NCI-H2196 treated with DMSO at 0.1 percent for 48 hours (cell line): ENCODE measurements at regions not wholly inside any gene's neighbourhood (a gene's known extent, or its start where the extent isn't known, plus 50 kb on each side); places are given as distances from the start of the nearest gene placed in this dataset.

Source experiments
- DNase-seq: peaks from one replicate; lab custom pipeline; 2025; ENCODE audit not compliant: unreplicated experiment; lab: John Stamatoyannopoulos, UW

DNA sequence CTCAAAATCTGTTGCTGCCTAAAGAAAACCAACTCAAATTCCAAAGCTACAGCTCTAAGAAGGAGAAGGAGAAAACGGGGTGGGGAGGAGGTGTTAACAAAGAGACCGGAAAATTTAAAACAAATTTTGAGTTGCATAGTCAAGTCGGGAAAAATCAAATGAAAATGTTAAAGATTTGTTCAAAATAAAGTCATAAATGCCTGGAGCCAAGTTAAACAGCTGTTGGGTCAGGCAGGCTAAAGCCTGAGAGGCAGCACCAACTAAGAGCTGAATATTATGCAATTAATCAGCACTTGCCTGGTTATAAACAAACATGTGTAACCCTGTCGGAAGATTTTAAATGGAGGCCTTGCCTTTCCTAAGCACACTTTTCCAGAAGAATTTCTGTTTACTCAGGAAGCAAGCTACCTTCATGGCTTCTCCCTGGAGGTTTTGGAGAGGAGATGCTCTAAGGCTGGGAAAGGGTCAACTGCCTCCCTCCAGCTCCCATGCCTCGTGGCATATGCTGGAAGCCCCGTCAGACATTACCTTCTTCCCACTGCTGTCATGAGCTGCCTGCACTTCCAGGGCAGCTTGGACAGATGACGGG, 270.5 kb downstream of the DMRT2 start:
- no peak for DNase-seq

DNA sequence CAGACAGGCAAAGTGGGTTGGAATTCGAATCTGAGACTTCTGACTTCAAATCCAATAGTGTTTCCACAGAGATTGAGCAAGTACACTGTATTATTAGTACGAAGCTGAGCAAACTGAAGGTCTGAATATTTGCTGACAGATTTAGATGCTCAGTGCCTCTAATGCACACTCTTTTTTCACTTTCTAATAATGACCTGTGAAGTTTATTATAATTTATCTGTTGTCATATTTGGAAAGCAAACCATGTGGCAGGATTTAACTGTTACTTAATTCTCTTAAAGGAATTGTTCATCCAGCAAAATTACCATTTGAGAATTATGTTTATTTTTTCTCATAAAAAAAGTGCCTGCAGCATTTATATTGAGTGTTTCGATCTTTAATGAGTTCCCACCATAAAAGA, 277.3 kb downstream of the DMRT2 start:
- DNase-seq, result no peak

DNA sequence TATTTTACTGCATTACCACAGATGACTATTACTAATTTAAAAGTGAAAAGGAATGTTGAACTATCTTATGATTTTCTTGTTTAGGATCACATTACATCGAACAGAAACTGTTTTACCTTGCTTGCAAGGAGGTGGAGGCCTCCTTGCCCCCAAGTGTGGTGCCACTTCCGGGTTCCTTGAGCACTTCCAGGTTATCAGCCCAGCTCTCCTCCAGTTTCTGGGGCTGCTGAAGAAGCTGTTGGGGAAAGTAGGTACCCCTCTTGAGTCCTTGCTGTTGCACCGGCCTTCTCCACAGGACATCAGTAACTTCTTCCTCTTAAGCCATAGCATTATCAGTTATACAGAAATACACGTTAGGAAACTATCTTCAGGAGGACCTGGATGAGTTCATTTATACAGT, 278.2 kb downstream of the DMRT2 start:
- DNase-seq, result no peak

DNA sequence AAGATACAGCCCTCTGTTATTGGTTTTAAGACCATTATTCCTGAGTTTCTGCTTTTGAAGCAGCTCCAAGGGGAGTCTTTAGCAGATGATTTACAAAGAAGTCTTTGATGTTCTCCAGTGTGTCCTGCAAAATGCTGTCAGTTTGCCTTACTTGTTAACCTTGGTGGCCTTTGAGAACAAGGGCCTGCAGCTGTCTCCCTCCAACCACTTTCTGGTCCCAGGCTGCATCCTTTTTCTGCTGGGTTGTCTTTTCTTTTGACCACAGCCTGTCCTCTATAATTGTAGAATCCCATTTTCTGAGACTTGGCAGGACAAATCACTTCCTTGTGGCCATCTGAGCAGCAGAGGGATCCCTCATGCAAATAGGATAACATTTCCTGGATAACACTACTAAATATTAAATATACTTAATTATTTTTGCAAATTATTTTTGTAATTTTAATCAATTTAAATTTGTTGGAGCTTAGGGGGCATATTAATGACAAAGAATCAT, 281.4 kb downstream of the DMRT2 start:
- no peak for DNase-seq

- no peak for DNase-seq
These were observed 282.0 kb downstream of the DMRT2 start for GRCh38 chr9:1332156-1332555.

DNA sequence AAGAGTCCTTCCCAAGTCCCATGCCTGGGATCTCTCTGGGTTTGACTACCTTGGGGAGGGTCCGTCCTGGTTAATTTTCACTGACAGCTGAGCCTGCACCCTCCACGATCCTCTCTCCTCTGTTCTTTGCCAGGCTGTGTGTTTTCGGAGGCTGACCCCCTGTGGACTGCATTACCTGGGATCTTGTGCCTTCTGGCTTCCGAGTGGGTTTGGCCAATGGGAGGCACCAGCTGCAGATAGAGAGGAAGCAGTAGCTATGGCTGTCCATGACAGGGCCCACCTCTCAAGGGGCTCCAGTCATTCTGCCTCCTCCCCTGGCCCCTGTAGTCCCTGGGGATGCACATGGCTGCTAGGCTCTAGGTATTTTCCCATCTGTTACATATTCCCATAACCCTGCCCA, 285.0 kb downstream of the DMRT2 start:
- no peak for DNase-seq

DNA sequence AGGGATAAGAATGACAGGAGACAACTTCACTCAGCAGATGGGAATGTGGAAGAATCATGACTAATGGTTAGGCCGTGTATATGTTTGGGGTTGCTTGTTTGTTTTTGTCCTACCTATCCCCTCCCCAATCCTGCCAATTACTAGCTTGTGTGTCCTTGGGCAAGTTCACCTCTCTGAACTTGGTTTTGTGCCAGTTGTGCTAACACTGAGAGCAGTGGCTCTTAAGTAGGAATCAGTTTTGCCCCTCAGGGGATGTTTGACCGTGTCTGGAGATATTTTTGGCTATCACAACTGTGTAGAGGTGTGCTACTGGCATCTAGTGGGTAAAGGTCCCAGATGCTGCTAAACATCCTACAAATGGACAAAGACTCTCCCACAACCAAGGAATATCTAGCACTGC, 287.0 kb downstream of the DMRT2 start:
- no peak for DNase-seq

- no peak for DNase-seq
These were observed 290.2 kb downstream of the DMRT2 start for GRCh38 chr9:1340390-1340789.

DNA sequence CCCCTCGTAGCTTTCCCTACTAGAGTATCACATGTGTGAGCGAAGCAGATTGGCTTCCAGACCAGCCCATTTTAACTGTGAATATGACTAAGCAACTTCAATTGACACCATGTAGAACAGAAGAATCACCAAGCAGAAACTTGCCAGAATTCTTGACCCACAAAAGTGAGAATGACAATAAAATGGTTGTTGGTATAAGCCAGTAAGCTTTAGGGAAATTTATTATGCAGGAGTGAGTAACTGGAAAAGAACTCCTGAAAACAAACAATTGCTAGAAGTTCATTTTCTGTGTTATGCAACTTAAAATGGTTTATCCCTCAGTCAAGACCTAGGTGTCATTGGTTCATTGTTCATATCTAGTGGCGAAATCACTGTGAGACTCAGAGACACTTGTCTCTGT, 303.1 kb downstream of the DMRT2 start:
- no peak for DNase-seq

GRCh38 chr9:1354086-1354485, 303.9 kb downstream of the DMRT2 start:
- DNase-seq, result no peak

DNA sequence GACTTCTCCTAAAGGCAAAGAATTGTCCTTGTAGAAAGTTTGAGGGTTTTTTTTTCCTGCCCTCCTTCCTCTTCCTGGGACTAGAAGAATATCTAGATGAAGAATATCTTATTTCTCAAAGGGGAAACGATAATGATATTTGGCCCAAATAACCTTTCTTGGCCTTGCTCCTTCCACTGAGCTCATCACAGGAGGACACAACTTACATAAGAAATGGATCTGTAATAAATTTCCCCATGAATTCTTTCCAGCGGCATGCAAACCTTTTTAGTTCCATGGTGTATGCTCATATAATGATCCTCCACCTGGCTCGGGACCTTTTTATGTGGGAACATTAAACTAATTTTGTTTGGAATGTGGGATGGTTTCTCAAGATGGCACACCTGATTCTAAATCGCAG, 304.4 kb downstream of the DMRT2 start:
- no peak for DNase-seq

DNA sequence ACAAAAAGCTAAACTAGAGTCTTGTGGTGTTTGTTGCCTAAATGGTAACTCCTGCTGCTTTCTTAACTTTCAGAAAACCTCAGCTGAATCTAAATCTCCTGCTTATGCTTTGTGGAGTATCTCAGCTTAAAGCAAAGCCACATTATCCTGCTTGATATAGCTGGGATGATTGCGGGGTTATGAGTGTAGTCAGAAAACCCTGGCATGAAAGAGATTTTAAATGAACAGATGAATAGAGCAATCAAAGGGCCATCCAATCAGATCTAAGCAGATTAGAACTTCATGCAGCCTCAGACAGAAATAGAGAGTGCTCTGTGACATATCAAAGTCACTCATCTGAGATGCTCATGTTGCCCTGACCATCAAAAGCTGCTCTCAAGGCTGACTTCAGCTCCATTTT, 305.5 kb downstream of the DMRT2 start:
- DNase-seq, result no peak

DNA sequence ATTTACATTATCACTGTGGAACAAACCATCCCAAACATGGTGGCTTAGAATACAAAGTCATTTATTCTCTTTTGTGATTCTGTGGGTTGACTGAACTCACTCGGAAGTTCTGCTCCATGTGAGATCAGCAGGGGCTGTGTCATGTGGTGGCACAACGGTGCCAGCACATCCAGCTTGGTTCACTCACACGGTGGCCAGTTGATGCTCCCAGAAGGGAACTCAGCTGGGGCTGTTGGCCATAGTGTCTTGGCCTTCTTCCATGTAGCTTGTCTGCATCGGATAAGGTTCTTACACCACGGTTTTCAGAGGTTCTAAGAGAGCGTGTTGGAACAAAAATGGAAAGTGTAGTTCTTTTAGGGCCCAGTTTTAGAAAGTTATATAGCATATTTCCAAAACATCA, 312.7 kb downstream of the DMRT2 start:
- no peak for DNase-seq

GRCh38 chr9:1366276-1366675, 316.1 kb downstream of the DMRT2 start:
- no peak for DNase-seq

GRCh38 chr9:1369297-1369696, 319.1 kb downstream of the DMRT2 start:
- DNase-seq, result no peak

- DNase-seq, result no peak
These were observed 323.3 kb downstream of the DMRT2 start for GRCh38 chr9:1373445-1373844.

DNA sequence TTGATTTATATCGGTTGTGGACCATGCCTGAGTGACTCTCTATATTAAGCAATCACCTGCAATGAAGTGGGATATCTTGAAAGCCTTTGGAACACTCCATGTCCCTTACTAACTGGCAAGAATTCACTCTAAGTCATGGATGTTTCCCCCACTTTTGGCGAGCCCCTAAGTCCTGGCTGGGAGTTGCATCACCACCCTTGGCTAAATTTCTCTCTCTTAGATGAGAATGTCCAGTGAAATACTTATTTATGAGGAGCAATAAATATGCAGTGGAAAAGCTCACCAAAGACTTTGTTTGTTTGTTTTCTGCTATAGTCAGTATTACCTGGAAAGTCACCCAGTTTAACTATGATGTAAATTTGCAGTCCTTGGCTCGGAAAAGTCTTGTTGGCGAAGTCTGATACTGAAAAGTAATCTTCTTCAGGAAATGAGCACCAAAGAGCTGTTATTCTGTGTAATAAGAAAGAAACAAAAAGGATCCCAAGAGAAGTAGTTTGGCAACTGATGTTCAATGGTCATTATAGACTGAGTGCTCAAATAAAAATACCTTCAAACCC, 333.8 kb downstream of the DMRT2 start:
- DNase-seq, result no peak

- DNase-seq, result no peak
These were observed 334.7 kb downstream of the DMRT2 start for GRCh38 chr9:1384816-1385215.

- no peak for DNase-seq
These were observed 336.3 kb downstream of the DMRT2 start for GRCh38 chr9:1386420-1386819.

DNA sequence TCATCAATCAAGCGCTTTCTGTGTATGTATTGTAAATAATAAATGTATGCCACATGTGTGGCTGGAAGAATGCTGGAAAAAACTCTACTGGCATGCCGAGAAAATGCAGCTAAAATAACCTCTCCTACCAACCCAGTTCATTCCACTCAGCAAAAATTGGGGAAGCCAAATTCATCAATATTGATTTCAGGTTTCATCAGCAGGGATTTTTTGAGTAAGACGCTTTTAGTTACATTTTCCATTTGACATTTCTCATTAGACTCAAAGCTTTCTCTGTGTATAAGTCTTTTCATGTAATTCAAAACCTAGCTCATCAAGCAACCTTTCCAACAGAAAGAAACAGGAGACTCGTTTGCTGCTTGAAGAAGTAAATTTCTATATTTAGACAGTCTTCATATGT, 338.1 kb downstream of the DMRT2 start:
- DNase-seq, result no peak

DNA sequence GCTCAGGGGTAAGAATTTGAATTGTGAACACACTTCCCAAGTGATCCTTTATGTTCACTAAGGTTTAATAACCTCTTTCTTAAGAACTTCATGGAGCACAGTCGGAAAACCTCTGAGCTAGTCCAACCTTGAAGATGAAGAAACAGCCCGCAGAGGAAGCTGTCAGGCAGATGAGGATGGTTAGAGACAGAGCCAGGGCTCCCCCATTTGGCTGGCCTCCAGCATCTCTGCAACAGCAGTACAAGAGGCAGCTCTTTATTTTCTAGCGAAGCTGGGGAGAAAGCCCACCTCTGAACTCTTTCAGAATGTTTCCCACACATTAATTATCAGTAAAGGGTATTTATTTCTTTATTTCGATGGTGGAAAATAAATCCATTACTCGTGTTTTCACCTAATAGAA, 350.8 kb downstream of the DMRT2 start:
- no peak for DNase-seq

- peak; percentile 85 for DNase-seq
These were observed 354.8 kb downstream of the DMRT2 start for GRCh38 chr9:1404940-1405339.

DNA sequence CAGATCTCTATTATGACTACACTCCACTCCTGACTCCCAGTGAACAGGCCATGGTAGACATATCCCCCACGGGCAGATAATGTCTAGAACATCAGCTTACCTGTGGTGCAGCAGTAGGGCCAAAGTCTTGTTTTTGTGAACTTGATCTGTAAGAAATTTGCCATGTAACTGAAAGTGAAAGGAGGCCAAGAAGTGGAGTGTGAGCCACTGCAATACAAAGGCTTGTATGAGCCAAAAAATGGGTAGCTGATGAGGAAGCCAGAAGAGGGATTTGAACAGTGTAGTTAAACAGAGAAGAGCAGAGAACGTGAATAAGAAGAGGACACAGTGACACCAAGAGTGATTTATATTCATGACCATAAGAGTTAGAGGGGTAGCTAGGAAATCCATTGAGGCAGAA, 361.7 kb downstream of the DMRT2 start:
- DNase-seq, result no peak
